H1 (cell line): ENCODE measurements at regions not wholly inside any gene's neighbourhood (a gene's known extent, or its start where the extent isn't known, plus 50 kb on each side); places are given as distances from the start of the nearest gene placed in this dataset.

Experiments used
- CTCF ChIA-PET: fragments of 300-600 bp; sonication (Branson Sonifier 250); formaldehyde crosslinking; loops from one replicate; lab custom pipeline; 2021; ENCODE audit not compliant: partially characterized antibody; lab: Charles Lee
- POLR2A ChIA-PET: fragments of 300-600 bp; sonication (Branson Sonifier 250); formaldehyde crosslinking; loops from one replicate; lab custom pipeline; 2021; ENCODE audit warnings: inconsistent platforms; ENCODE audit not compliant: partially characterized antibody; lab: Charles Lee
- DNase-seq, 2 experiments: peaks; one replicate each; pipeline versions ENCODE4 v3.0.0 to v3.0.0-alpha.2; 2010 to 2022; ENCODE audit warnings: low spot score in 2 of 2, low read depth in 1 of 2, mixed read lengths in 1 of 2
- FAIRE-seq: peaks from 2 replicates; lab custom pipeline; 2011; peaks lifted over from hg19 to GRCh38; lab: Jason Lieb, UNC
- H2AFZ ChIP-seq: 2 replicates; pipeline ENCODE4 v1.8.1; 2012; ENCODE audit warnings: low read length, inconsistent platforms
- H2AK5ac ChIP-seq: 2 replicates; pipeline ENCODE4 v1.6.1; 2013; ENCODE audit warnings: low read depth, low read length
- H2BK120ac ChIP-seq: replicated peaks from 2 replicates; pipeline ENCODE3; 2013; ENCODE audit warnings: low read depth, low read length, inconsistent platforms
- H2BK12ac ChIP-seq: 2 replicates; pipeline ENCODE4 v1.6.1; 2013; ENCODE audit warnings: low read depth, low read length
- H2BK15ac ChIP-seq: 2 replicates; pipeline ENCODE4 v1.6.1; 2013; ENCODE audit warnings: low read length
- H2BK20ac ChIP-seq: 2 replicates; pipeline ENCODE4 v1.6.1; 2013; ENCODE audit warnings: low read length
- H2BK5ac ChIP-seq: 2 replicates; pipeline ENCODE4 v1.6.1; 2013; ENCODE audit warnings: low read depth, low read length
- H3K14ac ChIP-seq: 2 replicates; pipeline ENCODE4 v1.6.1; 2013; ENCODE audit warnings: inconsistent platforms; ENCODE audit not compliant: insufficient read length
- H3K18ac ChIP-seq: 2 replicates; pipeline ENCODE4 v1.6.1; 2013; ENCODE audit warnings: low read length; ENCODE audit errors: extremely low read depth
- H3K23ac ChIP-seq: 2 replicates; pipeline ENCODE4 v1.6.1; 2013; ENCODE audit warnings: inconsistent platforms; ENCODE audit not compliant: insufficient read length
- H3K23me2 ChIP-seq: 2 replicates; pipeline ENCODE4 v1.6.1; 2013; ENCODE audit warnings: low read depth, low read length
- H3K27ac ChIP-seq: 2 replicates; pipeline ENCODE4 v1.6.1; 2011; ENCODE audit warnings: low read depth, low read length, inconsistent platforms
- H3K27me3 ChIP-seq, 4 experiments: replicated peaks in 1 of 4; 1 replicate in 1 of 4; 2 replicates in 3 of 4; pipeline versions ENCODE4 v1.6.1 to v1.8.1; 2011 to 2013; ENCODE audit warnings: low read length in 3 of 4, mild to moderate bottlenecking in 3 of 4, inconsistent platforms in 2 of 4, mixed read lengths in 2 of 4, moderate library complexity in 1 of 4; ENCODE audit not compliant: control insufficient read depth in 3 of 4, insufficient read depth in 3 of 4; ENCODE audit errors: extremely low read depth in 1 of 4
- H3K36me3 ChIP-seq, 4 experiments: 2 replicates each; pipeline versions ENCODE4 v1.6.1 to v1.8.1; 2011 to 2013; ENCODE audit warnings: mild to moderate bottlenecking in 4 of 4, low read length in 3 of 4, moderate library complexity in 2 of 4, control low read depth in 1 of 4, inconsistent platforms in 1 of 4; ENCODE audit not compliant: insufficient read depth in 4 of 4, control insufficient read depth in 2 of 4
- H3K4ac ChIP-seq: replicated peaks from 2 replicates; pipeline ENCODE3; 2013; ENCODE audit warnings: low read length, low read depth, mixed read lengths, inconsistent platforms; ENCODE audit not compliant: insufficient read length
- H3K4me1 ChIP-seq, 4 experiments: replicated peaks in 1 of 4; 1 replicate in 1 of 4; 2 replicates in 3 of 4; pipeline versions ENCODE4 v1.6.1 to v1.8.1; 2011 to 2013; ENCODE audit warnings: low read length in 3 of 4, inconsistent platforms in 2 of 4, mixed read lengths in 1 of 4; ENCODE audit not compliant: insufficient read depth in 4 of 4, control insufficient read depth in 3 of 4
- H3K4me2 ChIP-seq, 2 experiments: 2 replicates each; pipeline versions ENCODE4 v1.6.1 to v1.8.1; 2011 to 2013; ENCODE audit warnings: low read depth in 2 of 2, low read length in 2 of 2, control low read depth in 1 of 2, inconsistent platforms in 1 of 2, mild to moderate bottlenecking in 1 of 2; ENCODE audit not compliant: insufficient read depth in 1 of 2
- H3K4me3 ChIP-seq, 4 experiments: fragments of 200-600, 300-600 bp in 1 of 4; sonication (generic), shearing (Covaris generic), sonication (Bioruptor Twin) in 1 of 4; 2 replicates each; pipeline versions ENCODE4 v1.5.1 to v1.8.1; 2011 to 2016; ENCODE audit warnings: low read length in 4 of 4, low read depth in 3 of 4, control low read depth in 2 of 4, inconsistent platforms in 2 of 4, mild to moderate bottlenecking in 2 of 4, mixed read lengths in 1 of 4, moderate library complexity in 1 of 4; ENCODE audit not compliant: insufficient read depth in 2 of 4; ENCODE audit errors: extremely low read depth in 1 of 4
- H3K56ac ChIP-seq: replicated peaks from 2 replicates; pipeline ENCODE3; 2013; ENCODE audit warnings: low read depth, mild to moderate bottlenecking, mixed read lengths, low read length, inconsistent platforms; ENCODE audit not compliant: insufficient read length
- H3K79me1 ChIP-seq: 2 replicates; pipeline ENCODE4 v1.6.1; 2013; ENCODE audit warnings: low read depth, low read length, control low read depth
- H3K79me2 ChIP-seq, 2 experiments: 2 replicates each; pipeline versions ENCODE4 v1.6.1 to v1.8.1; 2012 to 2013; ENCODE audit warnings: low read length in 2 of 2, mild to moderate bottlenecking in 2 of 2, inconsistent platforms in 1 of 2; ENCODE audit not compliant: insufficient read depth in 2 of 2, control insufficient read depth in 1 of 2
- H3K9ac ChIP-seq, 4 experiments: replicated peaks in 1 of 4; 1 replicate in 1 of 4; 2 replicates in 3 of 4; pipeline versions ENCODE4 v1.6.1 to v1.8.1; 2011 to 2013; ENCODE audit warnings: low read depth in 3 of 4, low read length in 3 of 4, control low read depth in 2 of 4, mild to moderate bottlenecking in 2 of 4, moderate library complexity in 2 of 4, inconsistent platforms in 1 of 4; ENCODE audit errors: extremely low read depth in 1 of 4
- H3K9me3 ChIP-seq, 2 experiments: 2 replicates each; pipeline versions ENCODE4 v1.6.1 to v1.8.1; 2012 to 2013; ENCODE audit warnings: mild to moderate bottlenecking in 2 of 2, moderate library complexity in 2 of 2, control low read depth in 1 of 2, inconsistent platforms in 1 of 2, low read depth in 1 of 2, low read length in 1 of 2, mixed read lengths in 1 of 2; ENCODE audit not compliant: insufficient read depth in 2 of 2
- H4K20me1 ChIP-seq, 2 experiments: replicated peaks in 1 of 2; 2 replicates each; pipeline versions ENCODE3 to v1.8.1; 2011 to 2013; ENCODE audit warnings: inconsistent platforms in 2 of 2, low read length in 2 of 2, mild to moderate bottlenecking in 1 of 2; ENCODE audit not compliant: insufficient read depth in 2 of 2, control insufficient read depth in 1 of 2
- H4K5ac ChIP-seq: 2 replicates; pipeline ENCODE4 v1.6.1; 2013; ENCODE audit warnings: low read length, low read depth, mixed read lengths, inconsistent platforms; ENCODE audit not compliant: insufficient read length
- H4K8ac ChIP-seq: 2 replicates; pipeline ENCODE4 v1.8.0; 2013; ENCODE audit warnings: mild to moderate bottlenecking, moderate library complexity, low read length, inconsistent platforms; ENCODE audit not compliant: insufficient read depth; ENCODE audit errors: extremely low read depth
- H4K91ac ChIP-seq: replicated peaks from 2 replicates; pipeline ENCODE3; 2013; ENCODE audit warnings: low read length, mixed read lengths, inconsistent platforms; ENCODE audit not compliant: insufficient read length
- CTBP2 ChIP-seq: IDR thresholded peaks from 2 replicates; pipeline ENCODE4 v1.7.0; 2011; ENCODE audit warnings: borderline replicate concordance, mild to moderate bottlenecking, moderate library complexity, mixed read lengths, low read length; ENCODE audit not compliant: insufficient read depth, insufficient read length
- JUN ChIP-seq: IDR thresholded peaks from 2 replicates; pipeline ENCODE4 v1.6.1; 2011; ENCODE audit warnings: low read depth, mild to moderate bottlenecking, improper control_type of control experiment, low read length
- KDM4A ChIP-seq: IDR thresholded peaks from one replicate; pipeline ENCODE4 v1.7.1; 2012; ENCODE audit warnings: low read depth, mild to moderate bottlenecking, moderate library complexity, low read length, inconsistent platforms; ENCODE audit not compliant: severe bottlenecking
- NRF1 ChIP-seq: IDR thresholded peaks from 2 replicates; pipeline ENCODE4 v1.6.1; 2011; ENCODE audit warnings: mild to moderate bottlenecking, low read depth, low read length, improper control_type of control experiment
- RBBP5 ChIP-seq: IDR thresholded peaks from 2 replicates; pipeline ENCODE4 v1.7.1; 2012; ENCODE audit warnings: low read depth, mild to moderate bottlenecking, inconsistent platforms, low read length, moderate library complexity, borderline replicate concordance
- RFX5 ChIP-seq: IDR thresholded peaks from 2 replicates; pipeline ENCODE4 v1.6.1; 2011; ENCODE audit warnings: low read depth, low read length, improper control_type of control experiment, borderline replicate concordance
- SAP30 ChIP-seq: fragments of 300-600 bp; sonication (generic); IDR thresholded peaks from 2 replicates; pipeline ENCODE4 v1.7.1; 2012; ENCODE audit warnings: low read length, moderate library complexity, mild to moderate bottlenecking, inconsistent platforms; ENCODE audit not compliant: insufficient read depth, insufficient replicate concordance
- SP2 ChIP-seq: IDR thresholded peaks from 2 replicates; pipeline ENCODE4 v1.6.1; 2012; ENCODE audit warnings: mild to moderate bottlenecking, low read length, inconsistent platforms
- TAF1 ChIP-seq: IDR thresholded peaks from 2 replicates; pipeline ENCODE4 v1.6.1; 2011; ENCODE audit warnings: mild to moderate bottlenecking, low read depth, low read length
- TBP ChIP-seq: IDR thresholded peaks from 2 replicates; pipeline ENCODE4 v1.6.1; 2011; ENCODE audit warnings: low read depth, low read length, improper control_type of control experiment
- TCF12 ChIP-seq: IDR thresholded peaks from 2 replicates; pipeline ENCODE4 v1.6.1; 2011; ENCODE audit warnings: low read depth, mild to moderate bottlenecking, low read length
- TEAD4 ChIP-seq: IDR thresholded peaks from 2 replicates; pipeline ENCODE4 v1.6.1; 2012; ENCODE audit warnings: low read depth, low read length, inconsistent platforms, mixed read lengths
- WGBS, 2 experiments: shearing (Covaris generic) in 1 of 2; methylation state at CpG; one replicate each; pipeline versions ENCODE4 v1.1.6 to v1.1.7; 2013 to 2015; ENCODE audit warnings: low lambda C conversion rate in 2 of 2, mixed read lengths in 2 of 2, inconsistent platforms in 1 of 2, low coverage in 1 of 2, missing lambda C conversion rate in 1 of 2; ENCODE audit not compliant: insufficient replicate concordance in 2 of 2, insufficient coverage in 1 of 2, insufficient read length in 1 of 2; ENCODE audit errors: extremely low coverage in 1 of 2, missing lambda C conversion rate in 1 of 2; 5-methylcytosine and 5-hydroxymethylcytosine counted together
- TF ChIP-seq, protein P1 (sequence below): IDR thresholded peaks from 2 replicates; pipeline ENCODE4 v1.6.1; 2011; ENCODE audit warnings: low read length, improper control_type of control experiment

DNA sequence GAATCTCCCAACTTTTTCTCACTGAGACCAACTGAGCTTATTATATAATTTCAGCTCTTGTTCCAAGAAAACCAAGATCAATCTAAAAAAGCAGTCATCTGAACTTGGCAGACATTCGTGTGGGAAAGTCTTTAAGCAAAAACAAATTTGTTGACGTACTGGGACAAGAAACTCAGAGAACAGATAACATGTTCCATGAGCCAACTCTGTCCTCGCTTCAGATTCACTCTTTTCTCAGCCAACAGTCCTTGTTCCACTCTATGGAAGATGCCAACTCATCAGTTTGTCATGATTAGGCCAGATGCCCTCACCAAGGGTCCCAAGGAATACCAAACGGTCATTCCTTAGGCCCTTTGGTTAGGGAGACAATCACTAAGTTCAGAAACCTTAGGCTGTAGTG lies 224.2 kb upstream of the CTAGE1 start:
- H2BK5ac ChIP-seq, result no peak overlapping the region
- no peak overlapping the region for H3K18ac ChIP-seq
- H2AFZ ChIP-seq, result no peak overlapping the region
- no peak overlapping the region for H2BK120ac ChIP-seq
- H3K79me2 ChIP-seq, result no peaks in the 10 kb centered on the region
- H3K14ac ChIP-seq, result no peak overlapping the region
- no peaks in the 10 kb centered on the region for H3K23me2 ChIP-seq
- ChIA-PET CTCF (no interaction called here), POLR2A (no interaction called here)
- DNase-seq (no peak), FAIRE-seq (no peak)
- no peaks in the 10 kb centered on the region; a peak in 1 of 7 replicates for H3K27me3 ChIP-seq
- H3K27ac ChIP-seq, result no peak overlapping the region
- H3K56ac ChIP-seq, result no peak overlapping the region
- H2BK15ac ChIP-seq, result no peak overlapping the region
- no peak overlapping the region for H4K5ac ChIP-seq
- no peak overlapping the region for H3K4me3 ChIP-seq
- H3K4ac ChIP-seq, result no peak overlapping the region
- TF ChIP-seq SP2 (no peak), NRF1 (no peak), TEAD4 (no peak), TBP (no peak), RFX5 (no peak), RBBP5 (no peak), TCF12 (no peak), TAF1 (no peak), SAP30 (no peak), JUN (no peak), CTBP2 (no peak), KDM4A (no peak)
- TF ChIP-seq, protein P1, sequence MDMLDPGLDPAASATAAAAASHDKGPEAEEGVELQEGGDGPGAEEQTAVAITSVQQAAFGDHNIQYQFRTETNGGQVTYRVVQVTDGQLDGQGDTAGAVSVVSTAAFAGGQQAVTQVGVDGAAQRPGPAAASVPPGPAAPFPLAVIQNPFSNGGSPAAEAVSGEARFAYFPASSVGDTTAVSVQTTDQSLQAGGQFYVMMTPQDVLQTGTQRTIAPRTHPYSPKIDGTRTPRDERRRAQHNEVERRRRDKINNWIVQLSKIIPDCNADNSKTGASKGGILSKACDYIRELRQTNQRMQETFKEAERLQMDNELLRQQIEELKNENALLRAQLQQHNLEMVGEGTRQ, result no peak
- no peak overlapping the region for H3K23ac ChIP-seq
- no peaks in the 10 kb centered on the region for H4K20me1 ChIP-seq
- H4K8ac ChIP-seq, result no peak overlapping the region
- H2AK5ac ChIP-seq, result no peak overlapping the region
- no peaks in the 10 kb centered on the region for H3K4me1 ChIP-seq
- no peak overlapping the region for H2BK12ac ChIP-seq
- no peaks in the 10 kb centered on the region for H3K9me3 ChIP-seq
- no peaks in the 10 kb centered on the region for H3K36me3 ChIP-seq
- 84% methylated on average over 4 of the region's 4 CpGs; no CpG with 5 or more reads in 1 of the 2 experiments for whole genome bisulfite sequencing, 2 experiments
- H4K91ac ChIP-seq, result no peak overlapping the region
- no peak overlapping the region for H3K9ac ChIP-seq
- H3K79me1 ChIP-seq, result no peaks in the 10 kb centered on the region
- H2BK20ac ChIP-seq, result no peak overlapping the region
- H3K4me2 ChIP-seq, result no peak overlapping the region
